ENCODE measurements at regions not wholly inside any gene's neighbourhood (a gene's known extent, or its start where the extent isn't known, plus 50 kb on each side); places are given as distances from the start of the nearest gene placed in this dataset.
"Not testable (repeated sequence)": the region's sequence is repeated elsewhere in the genome, so short reads cannot be mapped to it uniquely, and the experiment has no call there.

- no peak for DNase-seq
Measured at GRCh38 chr14:49105512-49105911, 480.7 kb downstream of the RPS29 start.

GRCh38 chr14:49092345-49092744 is 493.8 kb downstream of the RPS29 start:
- DNase-seq = no peak

- DNase-seq = no peak
Measured at GRCh38 chr14:49089107-49089506, 497.1 kb downstream of the RPS29 start.

GRCh38 chr14:49073292-49073691 is 512.9 kb downstream of the RPS29 start:
- not testable (repeated sequence) for DNase-seq

- DNase-seq = no peak
Measured at GRCh38 chr14:49058511-49058910, 527.7 kb downstream of the RPS29 start.

DNA sequence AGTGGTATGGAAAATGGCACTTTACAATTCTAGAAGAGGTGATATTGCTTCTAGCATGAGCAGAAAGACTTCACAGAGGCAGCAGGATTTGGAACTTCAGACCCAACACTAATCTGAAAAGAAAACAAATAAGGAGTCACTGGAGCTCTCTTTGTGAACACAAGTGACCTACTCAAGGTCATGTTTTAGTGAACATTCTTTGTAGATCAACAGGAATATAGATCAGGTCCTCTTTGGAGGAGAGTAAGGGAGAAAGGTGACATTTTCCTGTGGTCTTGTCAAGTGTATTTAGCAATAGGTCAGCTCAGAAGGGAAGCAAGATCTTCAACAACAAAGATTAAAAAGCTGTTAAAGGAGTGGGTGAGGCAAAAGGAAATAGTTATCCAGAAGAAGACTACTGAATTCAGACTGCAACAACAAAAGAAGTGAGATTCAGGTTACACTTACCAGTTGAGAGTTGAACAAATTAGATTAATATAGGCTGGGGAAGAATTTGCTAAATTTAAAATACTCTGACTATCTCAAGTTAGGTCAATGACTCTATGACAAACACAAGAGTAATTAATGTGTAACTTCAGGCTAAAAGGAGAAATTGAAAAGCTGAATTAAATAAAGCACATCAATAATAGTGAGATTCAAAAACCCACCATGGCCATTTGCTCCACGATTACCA is 528.2 kb downstream of the RPS29 start:
- no peak for DNase-seq

DNA sequence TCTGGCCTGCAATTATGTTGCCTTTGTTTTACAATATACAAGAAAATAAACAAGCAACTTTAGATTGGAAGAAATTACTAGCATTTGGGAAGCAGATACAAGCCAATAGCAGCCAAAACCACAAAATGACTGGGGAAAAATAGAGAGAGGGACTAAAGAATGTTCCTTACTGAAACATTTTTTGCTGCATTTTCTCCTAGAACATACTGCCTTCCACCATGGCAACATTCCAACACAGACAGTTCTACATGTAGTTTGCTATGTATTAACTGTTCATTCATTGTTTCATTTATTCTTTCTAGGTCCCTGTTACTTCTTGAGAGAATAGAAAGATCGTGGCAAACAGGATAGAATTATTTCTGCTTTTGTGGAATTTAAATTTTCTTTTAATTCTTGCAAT is 530.2 kb downstream of the RPS29 start:
- no peak for DNase-seq

GRCh38 chr14:49052521-49052920 is 533.7 kb downstream of the RPS29 start:
- no peak for DNase-seq

GRCh38 chr14:49051328-49052060 is 534.7 kb downstream of the RPS29 start:
- no peak for DNase-seq

- DNase-seq = no peak
Measured at GRCh38 chr14:49050822-49051221, 535.4 kb downstream of the RPS29 start.

GRCh38 chr14:49049711-49050110 is 536.5 kb downstream of the RPS29 start:
- no peak for DNase-seq

- DNase-seq = no peak
Measured at GRCh38 chr14:49044981-49045380, 541.2 kb downstream of the RPS29 start.

- no peak for DNase-seq
Measured at GRCh38 chr14:49036984-49037516, 549.1 kb downstream of the RPS29 start.

GRCh38 chr14:49036266-49036665 is 549.9 kb downstream of the RPS29 start:
- no peak for DNase-seq

- no peak for DNase-seq
Measured at GRCh38 chr14:49033131-49033530, 553.0 kb downstream of the RPS29 start.

DNA sequence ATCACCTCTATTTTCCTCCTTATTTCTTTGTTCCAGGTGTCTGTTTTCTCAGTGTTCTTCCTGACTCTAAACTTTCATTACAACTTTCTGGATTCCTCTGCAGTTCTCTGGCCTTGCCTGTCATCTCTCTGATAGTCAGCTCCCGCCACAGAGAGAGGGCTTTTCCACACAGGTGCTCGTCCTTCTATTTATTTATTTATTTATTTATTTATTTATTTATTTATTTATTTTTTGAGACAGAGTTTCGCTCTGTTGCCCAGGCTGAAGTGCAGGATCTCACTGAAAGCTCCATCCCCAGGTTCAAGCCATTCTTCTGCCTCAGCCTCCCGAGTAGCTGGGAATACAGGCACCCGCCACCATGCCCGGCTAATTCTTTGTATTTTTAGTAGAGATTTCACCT is 554.5 kb downstream of the RPS29 start:
- not testable (repeated sequence) for DNase-seq

DNA sequence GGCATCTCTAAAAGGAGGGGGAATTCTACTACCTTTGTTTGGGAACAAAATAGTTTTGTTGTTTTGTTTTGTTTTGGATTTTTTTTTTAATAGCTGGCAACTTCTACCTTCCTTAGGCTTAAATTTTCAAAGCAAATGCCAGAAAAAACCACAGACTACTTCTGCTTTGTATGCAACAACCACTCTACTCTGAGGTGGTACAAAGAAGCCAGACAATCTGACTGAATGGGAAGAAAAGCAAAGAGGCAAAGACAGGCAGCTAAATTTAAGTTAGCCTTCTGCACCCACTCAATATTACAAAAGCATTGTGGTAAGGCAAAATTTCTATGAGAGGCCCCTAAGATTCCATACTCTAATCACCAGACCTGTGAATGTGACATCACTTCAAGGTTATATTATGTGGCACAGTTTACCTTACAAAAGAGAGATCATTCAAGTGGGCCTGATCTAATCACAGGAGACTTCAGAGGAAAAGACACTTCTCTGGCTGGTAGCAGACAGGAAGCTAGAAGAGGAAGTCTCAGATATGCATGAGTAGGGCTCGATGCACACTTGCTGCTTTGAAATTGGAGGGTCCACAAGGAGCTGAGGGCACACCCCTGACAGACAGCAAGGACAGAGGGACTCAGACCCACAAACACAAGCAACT is 566.6 kb downstream of the RPS29 start:
- no peak for DNase-seq

DNA sequence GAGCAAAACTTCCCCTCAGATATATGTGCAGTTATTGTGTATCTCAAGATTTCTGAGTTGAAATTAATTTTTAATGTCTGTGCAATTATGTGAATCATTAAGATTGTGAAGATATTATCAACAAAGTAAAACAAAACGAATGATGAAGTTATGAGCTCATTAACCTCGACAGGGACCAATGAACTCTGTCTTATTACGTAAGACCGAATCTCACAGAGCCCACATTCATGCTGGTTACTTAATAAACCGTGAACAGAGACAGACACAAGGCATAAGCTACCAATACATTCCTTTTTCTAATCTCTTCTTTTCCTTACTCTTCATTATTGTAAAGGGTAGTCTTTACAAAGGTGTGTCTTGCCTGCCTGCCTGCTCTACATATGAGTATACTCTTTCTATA is 568.7 kb downstream of the RPS29 start:
- DNase-seq = no peak

- DNase-seq = no peak
Measured at GRCh38 chr14:49016381-49016780, 569.8 kb downstream of the RPS29 start.

- no peak for DNase-seq
Measured at GRCh38 chr14:49014476-49014875, 571.7 kb downstream of the RPS29 start.

DNA sequence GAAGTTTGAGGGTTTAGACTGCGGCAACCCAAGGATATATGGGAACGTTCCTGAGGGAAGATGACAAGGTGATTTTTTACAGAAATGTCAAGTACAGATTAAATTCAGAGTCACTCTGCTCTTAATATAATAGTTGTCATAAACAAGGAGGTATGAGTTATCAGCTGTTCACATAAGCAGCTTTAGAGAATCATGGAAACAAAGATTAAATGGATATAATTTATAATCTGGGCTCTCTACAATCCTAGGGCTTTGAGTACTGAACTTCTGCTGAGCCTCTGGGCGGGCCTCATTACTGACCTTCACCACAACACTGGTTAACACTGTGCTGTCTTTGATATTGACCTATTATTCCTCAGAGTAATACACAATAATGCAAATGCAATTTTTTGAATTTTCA is 577.8 kb downstream of the RPS29 start:
- no peak for DNase-seq

DNA sequence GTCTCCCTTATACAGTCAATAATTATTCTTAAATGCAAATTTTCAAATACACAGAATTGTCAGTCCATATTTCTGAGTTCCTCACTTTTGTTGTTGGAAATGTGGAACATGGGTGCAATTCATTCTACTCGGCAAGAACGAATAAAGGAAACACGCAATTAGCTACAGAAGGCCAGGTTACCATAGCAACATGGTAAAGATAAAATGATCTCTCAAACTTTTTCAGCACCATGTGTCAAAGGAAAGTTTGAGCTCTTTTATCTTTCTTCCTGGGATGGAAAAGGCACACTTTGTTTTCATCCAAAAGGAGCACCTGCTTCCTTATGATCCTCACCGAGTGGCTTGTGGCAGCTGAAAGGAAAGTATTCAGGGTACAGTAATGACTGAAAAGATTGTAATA is 595.0 kb downstream of the RPS29 start:
- no peak for DNase-seq

DNA sequence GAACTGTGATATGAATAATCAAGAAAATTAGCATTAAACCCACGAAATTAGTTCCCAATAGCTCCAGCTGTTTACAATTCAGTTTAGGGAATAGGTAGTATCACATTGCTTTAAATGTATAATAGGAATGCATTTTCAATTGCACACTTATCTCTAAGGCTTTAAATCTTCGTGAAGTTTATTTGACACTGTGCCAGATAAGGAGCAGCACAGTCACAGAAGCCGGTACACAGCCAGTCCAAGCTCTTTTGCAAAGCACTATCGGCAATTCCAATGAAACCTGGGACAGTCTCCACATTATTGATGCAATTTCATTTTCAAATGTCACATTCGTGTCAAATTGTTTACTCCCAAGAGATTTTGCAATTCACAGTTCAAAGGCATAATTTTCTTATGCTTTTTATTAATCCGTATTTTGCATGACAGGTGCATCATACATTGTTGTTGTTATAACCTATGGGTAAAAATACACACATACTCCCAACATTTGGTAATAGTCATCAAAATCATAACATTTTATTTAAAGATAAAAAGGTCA is 602.8 kb downstream of the RPS29 start:
- DNase-seq = no peak

GRCh38 chr14:48974994-48975393 is 611.2 kb downstream of the RPS29 start:
- DNase-seq = no peak
